Heart right ventricle (tissue), 16 donors: ENCODE measurements at regions not wholly inside any gene's neighbourhood (a gene's known extent, or its start where the extent isn't known, plus 50 kb on each side); places are given as distances from the start of the nearest gene placed in this dataset.

ENCODE experiments used
- ATAC-seq, 8 donors: fragments of 200-7000 bp; cut with Tn5 transposase; one replicate each; pipeline ENCODE4 v1.9.1; 2020; ENCODE audit warnings: mild to moderate bottlenecking in 8 of 8, moderate library complexity in 8 of 8, moderate number of reproducible peaks in 1 of 8
- DNase-seq, 2 donors: peaks; one replicate each; pipeline ENCODE4 v3.0.0-alpha.2; 2020
- H3K27ac ChIP-seq, 10 donors: fragments of 200-600 bp; sonication (generic) in 2 of 10; one replicate each; pipeline versions ENCODE4 v1.5.0 to v1.8.0; 2020 to 2022; ENCODE audit warnings: mild to moderate bottlenecking in 3 of 10
- H3K27me3 ChIP-seq, 7 donors: fragments of 200-600 bp; one replicate each; pipeline ENCODE4 v1.8.0; 2021 to 2022; ENCODE audit warnings: mild to moderate bottlenecking in 2 of 7
- H3K36me3 ChIP-seq, 9 donors: fragments of 200-600 bp; sonication (generic) in 1 of 9; one replicate each; pipeline versions ENCODE4 v1.5.0 to v1.8.0; 2020 to 2022; ENCODE audit warnings: mild to moderate bottlenecking in 2 of 9
- H3K4me1 ChIP-seq, 9 donors: fragments of 200-600 bp; sonication (generic) in 1 of 9; one replicate each; pipeline versions ENCODE4 v1.5.0 to v1.8.0; 2020 to 2022; ENCODE audit warnings: mild to moderate bottlenecking in 4 of 9
- H3K4me3 ChIP-seq, 10 donors: fragments of 200-600 bp; sonication (generic) in 2 of 10; one replicate each; pipeline versions ENCODE4 v1.5.0 to v1.8.0; 2020 to 2022; ENCODE audit warnings: mild to moderate bottlenecking in 7 of 10, moderate library complexity in 2 of 10
- H3K9me3 ChIP-seq, 11 donors: fragments of 200-600 bp in 10 of 11; sonication (generic) in 2 of 11; one replicate each; pipeline versions ENCODE4 v1.5.0 to v1.8.0; 2013 to 2022; ENCODE audit warnings: mild to moderate bottlenecking in 2 of 11, control low read depth in 1 of 11, moderate library complexity in 1 of 11
- WGBS, 2 donors: extraction: QIAGEN DNeasy Blood & Tissue Kit; methylation state at CpG; one replicate each; pipeline ENCODE4 v1.1.7; 2013; ENCODE audit warnings: inconsistent platforms in 1 of 2; 5-methylcytosine and 5-hydroxymethylcytosine counted together
- intact Hi-C, 10 donors: fragments of 100-400 bp; cut with DNase I; formaldehyde crosslinking; loops; one replicate each; pipeline versions ENCODE4 v1.11.1 to v1.14.2; 2022
- TF ChIP-seq, protein P1 (sequence below), 9 donors: fragments of 200-600 bp; sonication (generic) in 2 of 9; IDR thresholded peaks; one replicate each; pipeline versions ENCODE4 v1.5.0 to v1.8.0; 2021 to 2022; ENCODE audit warnings: antibody characterized with exemption in 9 of 9, mild to moderate bottlenecking in 5 of 9, moderate library complexity in 1 of 9
- donor health status: Arrhythmogenic right ventricular cardiomyopathy.
- donor health status: ischemic (EF 13 %, LVEDD 7.1; RV severe dilation, severe dysfunction).
- donor health status: healthy with polysubstance abuse.
- donor health status: DM: no; HTN: yes; CAD: no.
- donor health status: DM: no; HTN: no; CAD: no.
- donor health status: ischemic (EF 25% LVEDD 6.9; RV normal size, moderate dysfunction).
- donor health status: ischemic (EF 25% LVEDD 5.7; RV mildly dilated, moderate dysfunction).
- donor health status: healthy.
- donor health status: DM: yes; HTN: yes; CAD: no.
- donor health status: Ischemic cardiomyopathy.
- donor health status: ischemic (EF 35%, LVEDD 5.7; RV mildly dilated, moderate dysfunction).
- donor health status: nonischemic (EF 11% LVEDD 7.7; RV severe dilation, severe dysfunction).
- donor health status: DM: yes; HTN: yes; CAD: no.
- donor health status: PGD.
- donor health status: ischemic (EF 29% LVEDD 5.4; RV normal size, mild dysfunction).
- donor health status: nonischemic (EF 23%, LVEDD 6.1; RV moderate dilation, normal function).

DNA sequence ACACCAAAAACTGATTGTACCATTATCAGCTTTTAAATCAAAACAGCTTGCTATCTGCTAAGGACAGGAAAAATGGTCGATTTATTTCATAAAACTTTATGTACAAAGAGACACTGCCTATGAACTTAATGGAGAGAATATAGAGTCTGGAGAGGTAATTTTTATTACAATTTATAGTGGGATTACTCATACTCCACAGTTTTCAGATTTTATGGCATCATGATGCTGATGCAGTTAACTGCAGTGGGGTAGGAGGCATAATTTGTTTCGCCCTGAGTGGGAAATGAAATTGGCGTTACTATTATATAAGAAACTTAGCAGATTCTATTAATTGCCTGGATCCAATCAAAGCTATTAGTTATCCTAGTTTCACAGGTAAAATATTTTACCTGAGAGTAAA, 301.4 kb downstream of the KLF12 start:
- Histone ChIP-seq H3K36me3 (no peaks in the 10 kb centered on the region), H3K27ac (no peak overlapping the region), H3K4me3 (no peak overlapping the region), H3K4me1 (peaks cover 0 to 44% (median 8%) of the 10 kb centered on the region in 9 donors), H3K9me3 (no peaks in the 10 kb centered on the region), H3K27me3 (no peaks in the 10 kb centered on the region)
- intact Hi-C loops, result loop anchor here in 9 of 10 donors (5.0 to 10.0 kb wide), 8 partner anchors 78 to 1389 kb away; partner anchors contain the start of gene KLF12 (in 4 of the 9)
- no peak for DNase-seq
- TF ChIP-seq, protein P1, sequence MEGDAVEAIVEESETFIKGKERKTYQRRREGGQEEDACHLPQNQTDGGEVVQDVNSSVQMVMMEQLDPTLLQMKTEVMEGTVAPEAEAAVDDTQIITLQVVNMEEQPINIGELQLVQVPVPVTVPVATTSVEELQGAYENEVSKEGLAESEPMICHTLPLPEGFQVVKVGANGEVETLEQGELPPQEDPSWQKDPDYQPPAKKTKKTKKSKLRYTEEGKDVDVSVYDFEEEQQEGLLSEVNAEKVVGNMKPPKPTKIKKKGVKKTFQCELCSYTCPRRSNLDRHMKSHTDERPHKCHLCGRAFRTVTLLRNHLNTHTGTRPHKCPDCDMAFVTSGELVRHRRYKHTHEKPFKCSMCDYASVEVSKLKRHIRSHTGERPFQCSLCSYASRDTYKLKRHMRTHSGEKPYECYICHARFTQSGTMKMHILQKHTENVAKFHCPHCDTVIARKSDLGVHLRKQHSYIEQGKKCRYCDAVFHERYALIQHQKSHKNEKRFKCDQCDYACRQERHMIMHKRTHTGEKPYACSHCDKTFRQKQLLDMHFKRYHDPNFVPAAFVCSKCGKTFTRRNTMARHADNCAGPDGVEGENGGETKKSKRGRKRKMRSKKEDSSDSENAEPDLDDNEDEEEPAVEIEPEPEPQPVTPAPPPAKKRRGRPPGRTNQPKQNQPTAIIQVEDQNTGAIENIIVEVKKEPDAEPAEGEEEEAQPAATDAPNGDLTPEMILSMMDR (IDR thresholded peaks at IDR 0.05), result no peak
- 74 to 94% methylated on average over 3 of the region's 3 CpGs for WGBS, 2 donors
- no peak for ATAC-seq

DNA sequence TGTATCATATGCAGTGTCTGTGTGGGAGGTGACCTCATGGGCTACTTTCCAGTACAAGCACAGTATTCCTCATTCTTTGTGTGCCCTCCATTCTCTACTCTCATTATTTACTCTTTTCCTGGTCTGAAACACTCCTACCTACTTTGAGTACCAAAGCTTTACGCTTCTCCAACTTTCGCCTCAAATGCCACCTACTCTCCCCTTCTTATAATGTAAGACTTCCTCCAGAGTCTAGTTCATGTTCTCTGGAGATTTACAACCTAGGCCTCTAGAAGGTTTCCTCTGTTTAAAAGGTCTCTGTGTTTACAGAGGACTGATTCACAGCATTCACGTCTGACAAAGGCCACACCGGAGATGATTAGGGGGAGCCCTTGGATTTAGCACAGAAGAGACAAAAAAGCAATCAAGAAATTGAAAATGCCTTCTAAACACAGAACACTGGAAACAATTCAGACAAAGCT, 302.0 kb downstream of the KLF12 start:
- Histone ChIP-seq H3K4me1 (peaks cover 0 to 43% (median 8%) of the 10 kb centered on the region in 9 donors), H3K9me3 (no peaks in the 10 kb centered on the region), H3K4me3 (no peak overlapping the region), H3K27me3 (no peaks in the 10 kb centered on the region), H3K36me3 (no peaks in the 10 kb centered on the region), H3K27ac (no peak overlapping the region)
- no peak for DNase-seq
- WGBS, 2 donors, result 81 to 83% methylated on average over 4 of the region's 4 CpGs
- intact Hi-C loops, result loop anchor here in 9 of 10 donors (5.0 to 10.0 kb wide), 8 partner anchors 77 to 1390 kb away; partner anchors contain the start of gene KLF12 (in 4 of the 9)
- TF ChIP-seq, protein P1 (IDR thresholded peaks at IDR 0.05), result no peak
- no peak for ATAC-seq

DNA sequence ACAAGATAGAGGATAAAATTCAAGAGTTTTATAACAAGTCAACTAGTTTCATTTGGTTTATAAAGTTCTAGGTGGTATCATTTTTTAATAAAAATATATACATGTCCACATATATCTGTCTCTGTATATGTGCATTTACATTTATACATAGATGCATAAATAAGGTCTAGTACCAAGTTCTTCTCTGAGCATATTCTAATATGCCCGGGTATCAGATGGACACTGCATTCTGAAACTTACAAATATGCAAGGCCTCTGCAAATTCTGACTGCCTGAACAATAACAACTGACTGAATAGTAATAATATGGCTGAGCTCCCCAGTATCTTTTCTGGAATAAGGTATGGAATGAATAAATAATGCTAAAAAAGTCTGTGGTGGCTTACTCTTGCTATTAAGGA, 304.8 kb downstream of the KLF12 start:
- Histone ChIP-seq H3K4me3 (no peak overlapping the region), H3K9me3 (no peaks in the 10 kb centered on the region), H3K27me3 (no peaks in the 10 kb centered on the region), H3K4me1 (peaks cover 0 to 22% (median 0%) of the 10 kb centered on the region in 9 donors), H3K27ac (no peak overlapping the region), H3K36me3 (no peaks in the 10 kb centered on the region)
- WGBS, 2 donors, result 93 to 98% methylated on average over 1 of the region's 1 CpG
- no peak for ATAC-seq
- no peak for DNase-seq
- intact Hi-C loops, result no loop called here
- TF ChIP-seq, protein P1 (IDR thresholded peaks at IDR 0.05), result no peak

DNA sequence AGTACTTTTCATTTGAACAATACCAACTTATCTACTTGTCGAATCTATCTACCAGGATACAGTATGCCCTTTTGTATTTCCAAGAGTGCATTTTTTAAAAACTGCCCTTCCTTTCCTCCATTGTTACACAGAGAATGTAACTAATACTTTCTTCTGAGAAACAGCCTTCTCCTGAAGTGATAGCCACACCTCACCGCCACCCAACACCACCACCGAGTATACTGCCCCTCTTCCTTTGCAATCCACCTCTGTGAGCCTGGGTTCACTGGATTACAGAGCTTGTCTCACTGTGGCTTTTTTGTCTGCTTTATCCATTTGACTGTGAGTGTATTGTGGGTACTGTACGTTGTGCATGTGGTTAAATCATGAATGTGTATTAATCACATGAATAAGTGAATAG, 305.4 kb downstream of the KLF12 start:
- TF ChIP-seq, protein P1 (IDR thresholded peaks at IDR 0.05), result no peak
- DNase-seq, result no peak
- WGBS, 2 donors, result 82 to 86% methylated on average over 4 of the region's 4 CpGs
- ATAC-seq, result no peak
- Histone ChIP-seq H3K36me3 (no peaks in the 10 kb centered on the region), H3K27ac (no peak overlapping the region), H3K9me3 (no peaks in the 10 kb centered on the region), H3K4me1 (peaks cover 0 to 23% (median 0%) of the 10 kb centered on the region in 9 donors), H3K4me3 (no peak overlapping the region), H3K27me3 (no peaks in the 10 kb centered on the region)
- intact Hi-C loops, result no loop called here
